HCT116 (cell line): ENCODE measurements at regions not wholly inside any gene's neighbourhood (a gene's known extent, or its start where the extent isn't known, plus 50 kb on each side); places are given as distances from the start of the nearest gene placed in this dataset.

Experiments used
- ATAC-seq: fragments of 200-7000 bp; cut with Tn5 transposase; 2 replicates; pipeline ENCODE4 v1.9.1; 2020; ENCODE audit warnings: mild to moderate bottlenecking, moderate library complexity
- BruUV-seq: library from RNA; stranded (reverse); fragments of 400-500 nt; replicated peaks from 2 replicates; lab custom pipeline; 2021; lab: Mats Ljungman, UMichigan
- CTCF ChIA-PET: fragments of 300-600 bp; sonication (Branson Sonifier 250); formaldehyde crosslinking; loops from one replicate; lab custom pipeline; 2021; ENCODE audit warnings: antibody characterized with exemption; lab: Charles Lee
- POLR2A ChIA-PET: fragments of 300-600, 350-600 bp; sonication (Branson Sonifier 250); formaldehyde crosslinking; loops from one replicate; lab custom pipeline; 2021; ENCODE audit warnings: antibody characterized with exemption; lab: Charles Lee
- RAD21 ChIA-PET, 2 experiments: fragments of 300-600 bp; sonication (Branson Sonifier 250); formaldehyde crosslinking; loops; one replicate each; lab custom pipeline; 2023; ENCODE audit warnings: low total read pairs in 2 of 2; ENCODE audit not compliant: uncharacterized antibody in 2 of 2, unreplicated experiment in 2 of 2, low non-redundant PET in 1 of 2; lab: Charles Lee
- DNase-seq: peaks from one replicate; pipeline ENCODE4 v3.0.0-alpha.2; 2010; ENCODE audit warnings: low read depth, low spot score
- H2AFZ ChIP-seq: fragments of 200-600 bp; shearing (Covaris generic), sonication (generic); 2 replicates; pipeline ENCODE4 v1.6.1; 2017; ENCODE audit warnings: low read depth, mixed run types, mixed read lengths, antibody characterized with exemption, low read length; ENCODE audit not compliant: poor library complexity, severe bottlenecking
- H3K27ac ChIP-seq: 2 replicates; pipeline ENCODE4 v1.5.1; 2012; ENCODE audit warnings: low read depth, low read length
- H3K27me3 ChIP-seq: fragments of 200-600 bp; sonication (generic); 2 replicates; pipeline ENCODE4 v1.6.1; 2016; ENCODE audit warnings: mixed run types, low read length, mixed read lengths; ENCODE audit not compliant: insufficient read depth
- H3K36me3 ChIP-seq, 2 experiments: fragments of 200-500 bp in 1 of 2; fragments of 200-600 bp in 1 of 2; sonication (Bioruptor generic) in 1 of 2; sonication (generic) in 1 of 2; 2 replicates each; pipeline versions ENCODE4 v1.5.1 to v1.6.1; 2014 to 2016; ENCODE audit warnings: low read length in 2 of 2, inconsistent platforms in 1 of 2, mixed read lengths in 1 of 2, mixed run types in 1 of 2; ENCODE audit not compliant: insufficient read depth in 2 of 2, control insufficient read depth in 1 of 2
- H3K4me1 ChIP-seq, 2 experiments: fragments of 200-600 bp in 1 of 2; sonication (generic) in 1 of 2; 2 replicates each; pipeline versions ENCODE4 v1.5.1 to v1.6.1; 2012 to 2017; ENCODE audit warnings: low read length in 2 of 2, inconsistent platforms in 1 of 2, mild to moderate bottlenecking in 1 of 2, mixed read lengths in 1 of 2, mixed run types in 1 of 2, moderate library complexity in 1 of 2; ENCODE audit not compliant: insufficient read depth in 2 of 2, control insufficient read depth in 1 of 2
- H3K4me2 ChIP-seq: fragments of 200-600 bp; sonication (generic); 2 replicates; pipeline ENCODE4 v1.6.1; 2017; ENCODE audit warnings: mixed run types, low read length, mixed read lengths
- H3K4me3 ChIP-seq, 2 experiments: fragments of 200-600 bp in 1 of 2; sonication (generic) in 1 of 2; replicated peaks in 1 of 2; 2 replicates each; pipeline ENCODE4 v1.5.1; 2011 to 2016; ENCODE audit warnings: low read length in 2 of 2, control low read depth in 1 of 2, low read depth in 1 of 2, mild to moderate bottlenecking in 1 of 2, mixed read lengths in 1 of 2, mixed run types in 1 of 2
- H3K79me2 ChIP-seq: fragments of 200-600 bp; sonication (generic); 2 replicates; pipeline ENCODE4 v1.6.1; 2017; ENCODE audit warnings: mild to moderate bottlenecking, mixed run types, low read length, moderate library complexity, mixed read lengths; ENCODE audit not compliant: insufficient read depth
- H3K9ac ChIP-seq: fragments of 200-600 bp; sonication (generic); 2 replicates; pipeline ENCODE4 v1.6.1; 2016; ENCODE audit warnings: low read length, mixed read lengths
- H3K9me2 ChIP-seq: fragments of 200-600 bp; sonication (generic), shearing (Covaris generic); 2 replicates; pipeline ENCODE4 v1.6.1; 2017; ENCODE audit warnings: mixed run types, mild to moderate bottlenecking, moderate library complexity; ENCODE audit not compliant: insufficient read depth
- H3K9me3 ChIP-seq, 2 experiments: fragments of 200-500 bp in 1 of 2; fragments of 200-600 bp in 1 of 2; sonication (Bioruptor generic) in 1 of 2; sonication (generic) in 1 of 2; 2 replicates each; pipeline ENCODE4 v1.6.1; 2014 to 2017; ENCODE audit warnings: low read length in 2 of 2, mixed read lengths in 2 of 2, inconsistent platforms in 1 of 2, low read depth in 1 of 2, mild to moderate bottlenecking in 1 of 2, mixed run types in 1 of 2, moderate library complexity in 1 of 2; ENCODE audit not compliant: control insufficient read depth in 1 of 2, insufficient read depth in 1 of 2
- H4K20me1 ChIP-seq: fragments of 200-600 bp; sonication (generic), shearing (Covaris generic); 2 replicates; pipeline ENCODE4 v1.6.1; 2017; ENCODE audit warnings: mixed run types, mild to moderate bottlenecking, moderate library complexity; ENCODE audit not compliant: insufficient read depth
- CEBPB ChIP-seq: IDR thresholded peaks from 2 replicates; pipeline ENCODE4 v1.6.1; 2012; ENCODE audit warnings: low read depth
- ELF1 ChIP-seq: IDR thresholded peaks from 2 replicates; pipeline ENCODE4 v1.6.1; 2012; ENCODE audit warnings: low read depth, borderline replicate concordance
- EZH2 ChIP-seq: fragments of 200-600 bp; sonication (generic); IDR thresholded peaks from 2 replicates; pipeline ENCODE4 v1.6.1; 2017; ENCODE audit warnings: antibody characterized with exemption, mixed run types
- FOSL1 ChIP-seq: IDR thresholded peaks from 2 replicates; pipeline ENCODE4 v1.6.1; 2012; ENCODE audit warnings: low read depth
- SP1 ChIP-seq: IDR thresholded peaks from 2 replicates; pipeline ENCODE4 v1.6.1; 2012; ENCODE audit warnings: low read depth
- SRF ChIP-seq: IDR thresholded peaks from 2 replicates; pipeline ENCODE4 v1.6.1; 2012; ENCODE audit warnings: low read depth
- YY1 ChIP-seq: IDR thresholded peaks from 2 replicates; pipeline ENCODE4 v1.6.1; 2011; ENCODE audit warnings: low read length, low read depth, moderate library complexity, mild to moderate bottlenecking; ENCODE audit not compliant: insufficient replicate concordance; ENCODE audit errors: extremely low read depth
- intact Hi-C: fragments of 100-400 bp; cut with micrococcal nuclease; formaldehyde crosslinking; loops from 2 replicates; pipeline ENCODE4 v1.10.0; 2022
- TF ChIP-seq, protein P1 (sequence below): IDR thresholded peaks from 2 replicates; pipeline ENCODE4 v1.6.1; 2012

DNA sequence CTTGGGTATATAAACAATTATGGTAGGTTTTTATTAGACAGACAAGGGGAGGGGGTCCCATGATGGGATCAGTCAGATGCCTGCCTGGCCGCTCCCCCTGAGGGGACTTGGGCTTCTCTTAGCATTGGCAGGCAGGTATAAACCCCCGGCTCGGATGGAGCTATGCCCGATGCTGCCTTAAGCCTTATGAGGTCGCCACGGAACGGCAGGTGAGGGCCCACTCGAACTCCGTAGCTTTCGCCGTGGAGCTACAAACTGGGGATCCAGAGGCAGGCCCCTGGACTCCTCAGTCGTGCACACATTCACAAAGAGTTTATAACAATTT lies 148.8 kb downstream of the TRIM27 start:
- no peak for ATAC-seq
- no TSS peak for BruUV-seq
- ChIA-PET POLR2A (no interaction called here), CTCF (no interaction called here), RAD21 (no interaction called here)
- no peaks in the 10 kb centered on the region for H3K9me3 ChIP-seq
- intact Hi-C loops, result no loop called here
- H3K79me2 ChIP-seq, result no peaks in the 10 kb centered on the region
- DNase-seq, result no peak
- no peak overlapping the region for H3K27ac ChIP-seq
- H3K9ac ChIP-seq, result no peak overlapping the region
- H3K9me2 ChIP-seq, result no peaks in the 10 kb centered on the region
- no peak overlapping the region for H2AFZ ChIP-seq
- no peak overlapping the region for H3K4me2 ChIP-seq
- TF ChIP-seq YY1 (no peak), ELF1 (no peak)
- H3K4me1 ChIP-seq, result peaks cover 22 to 28% of the 10 kb centered on the region in 2 experiments
- H4K20me1 ChIP-seq, result no peaks in the 10 kb centered on the region
- H3K4me3 ChIP-seq, result no peak overlapping the region
- no peaks in the 10 kb centered on the region for H3K36me3 ChIP-seq
- H3K27me3 ChIP-seq, result no peaks in the 10 kb centered on the region

DNA sequence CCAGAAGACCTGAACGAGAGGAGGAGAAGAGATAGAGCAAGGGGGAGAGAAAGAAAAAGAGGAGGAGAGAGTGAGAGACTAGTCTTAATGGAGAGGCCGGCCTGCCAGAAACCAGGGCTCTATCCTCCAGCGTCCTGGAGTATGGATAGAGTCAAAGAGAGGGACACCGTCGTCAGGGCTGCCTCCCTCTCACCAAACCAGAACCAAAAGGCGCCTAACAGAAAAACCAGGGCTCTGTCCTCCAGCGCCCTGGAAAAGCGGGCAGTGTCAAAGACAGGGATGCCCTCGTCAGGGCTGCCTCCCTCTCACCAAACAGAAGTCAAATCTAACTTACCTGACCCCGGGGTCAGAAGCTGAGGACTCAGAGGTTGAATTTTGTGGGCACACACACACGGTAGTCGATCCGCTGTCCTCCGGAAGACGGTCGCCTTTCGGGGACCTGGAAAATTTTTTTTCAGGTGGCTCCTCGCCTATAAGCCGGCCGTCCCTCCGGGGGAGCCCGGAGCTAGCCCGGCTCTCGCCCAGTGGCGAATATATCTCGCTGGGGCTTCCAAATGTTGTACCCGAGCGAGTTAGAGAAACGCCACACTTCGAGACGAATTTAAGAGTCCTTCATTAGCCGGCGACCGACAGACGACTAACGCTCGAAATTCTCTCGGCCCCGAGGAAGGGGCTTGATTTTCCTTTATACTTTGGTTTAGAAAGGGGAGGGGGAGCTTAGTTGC lies 148.2 kb downstream of the TRIM27 start:
- H3K4me3 ChIP-seq, result no peak overlapping the region
- peaks cover 22 to 25% of the 10 kb centered on the region in 2 experiments for H3K4me1 ChIP-seq
- no peaks in the 10 kb centered on the region for H3K27me3 ChIP-seq
- H3K9ac ChIP-seq, result no peak overlapping the region
- no peaks in the 10 kb centered on the region for H3K79me2 ChIP-seq
- RAD21 ChIA-PET, result no interaction called here
- TF ChIP-seq EZH2 (no peak), YY1 (no peak), FOSL1 (no peak), SP1 (no peak), SRF (no peak), CEBPB (no peak)
- TF ChIP-seq, protein P1, sequence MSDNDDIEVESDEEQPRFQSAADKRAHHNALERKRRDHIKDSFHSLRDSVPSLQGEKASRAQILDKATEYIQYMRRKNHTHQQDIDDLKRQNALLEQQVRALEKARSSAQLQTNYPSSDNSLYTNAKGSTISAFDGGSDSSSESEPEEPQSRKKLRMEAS, result no peak
- no peak for DNase-seq
- POLR2A ChIA-PET, result no interaction called here
- no peaks in the 10 kb centered on the region for H3K9me2 ChIP-seq
- intact Hi-C loops, result no loop called here
- H3K27ac ChIP-seq, result no peak overlapping the region
- H2AFZ ChIP-seq, result no peak overlapping the region
- ATAC-seq, result no peak
- H3K9me3 ChIP-seq, result no peaks in the 10 kb centered on the region
- H4K20me1 ChIP-seq, result no peaks in the 10 kb centered on the region
- H3K4me2 ChIP-seq, result no peak overlapping the region
- H3K36me3 ChIP-seq, result no peaks in the 10 kb centered on the region
- no TSS peak for BruUV-seq
- CTCF ChIA-PET, result no interaction called here
